ENCODE measurements at regions not wholly inside any gene's neighbourhood (a gene's known extent, or its start where the extent isn't known, plus 50 kb on each side); places are given as distances from the start of the nearest gene placed in this dataset.

GRCh38 chr9:86822006-86822801, 125.1 kb downstream of the GAS1 start:
- TF ChIP-seq POLR2A (IDR thresholded peaks at IDR 0.05; ENCODE audit: low read depth, low read length): no peak
- no peak for TF ChIP-seq POLR2AphosphoS5 (IDR thresholded peaks at IDR 0.05; ENCODE audit: low read depth, low read length)
- no peak for TF ChIP-seq TAF1 (IDR thresholded peaks at IDR 0.05; ENCODE audit: borderline replicate concordance, low read depth, low read length)

Measured in GM12892 (cell line).